ENCODE measurements at regions not wholly inside any gene's neighbourhood (a gene's known extent, or its start where the extent isn't known, plus 50 kb on each side); places are given as distances from the start of the nearest gene placed in this dataset.
"Not testable (repeated sequence)": the region's sequence is repeated elsewhere in the genome, so short reads cannot be mapped to it uniquely, and the experiment has no call there.

- no peak for TF ChIP-seq CTCF (conservative IDR thresholded peaks at IDR 0.05; ENCODE audit: low read depth, low read length)
- DNase-seq (ENCODE audit: low read depth): no peak
- H3K4me3 ChIP-seq (ENCODE audit: low read depth, low read length): no peak overlapping the region
Observed at GRCh38 chr22:25420471-25420924, 144.0 kb upstream of the GRK3 start.

GRCh38 chr22:25420925-25421904 is 143.3 kb upstream of the GRK3 start:
- no peak overlapping the region for H3K4me3 ChIP-seq (ENCODE audit: low read depth, low read length)
- DNase-seq (ENCODE audit: low read depth): no peak
- peak; percentile 5 for TF ChIP-seq CTCF (conservative IDR thresholded peaks at IDR 0.05; ENCODE audit: low read depth, low read length)

GRCh38 chr22:25426530-25427308 is 137.8 kb upstream of the GRK3 start:
- DNase-seq (ENCODE audit: low read depth); H3K4me3 ChIP-seq (ENCODE audit: low read depth, low read length): not testable (repeated sequence)
- peak; percentile 47 for TF ChIP-seq CTCF (conservative IDR thresholded peaks at IDR 0.05; ENCODE audit: low read depth, low read length)

- DNase-seq (ENCODE audit: low read depth); H3K4me3 ChIP-seq (ENCODE audit: low read depth, low read length): not testable (repeated sequence)
Observed at GRCh38 chr22:25431637-25432342, 132.7 kb upstream of the GRK3 start.

- H3K4me3 ChIP-seq (ENCODE audit: low read depth, low read length); DNase-seq (ENCODE audit: low read depth): not testable (repeated sequence)
Observed at GRCh38 chr22:25433381-25433970, 131.0 kb upstream of the GRK3 start.

GRCh38 chr22:25437414-25438160 is 126.9 kb upstream of the GRK3 start:
- no peak overlapping the region for H3K4me3 ChIP-seq (ENCODE audit: low read depth, low read length)
- no peak for DNase-seq (ENCODE audit: low read depth)
- no peak for TF ChIP-seq CTCF (conservative IDR thresholded peaks at IDR 0.05; ENCODE audit: low read depth, low read length)

GRCh38 chr22:25447067-25447685 is 117.3 kb upstream of the GRK3 start:
- DNase-seq (ENCODE audit: low read depth): no peak
- no peak overlapping the region for H3K4me3 ChIP-seq (ENCODE audit: low read depth, low read length)
- TF ChIP-seq CTCF (conservative IDR thresholded peaks at IDR 0.05; ENCODE audit: low read depth, low read length): no peak

All from epithelial cell of proximal tubule (primary cell).